CD14-positive monocyte (primary cell): ENCODE measurements at regions not wholly inside any gene's neighbourhood (a gene's known extent, or its start where the extent isn't known, plus 50 kb on each side); places are given as distances from the start of the nearest gene placed in this dataset.

Experiments
- DNase-seq, 3 donors: peaks; one replicate each; pipeline ENCODE4 v3.0.0-alpha.2; 2011 to 2022
- H2AFZ ChIP-seq: 2 replicates; pipeline ENCODE4 v1.6.0; 2012; ENCODE audit warnings: mild to moderate bottlenecking, low read depth, low read length, inconsistent platforms; ENCODE audit not compliant: insufficient read depth, poor library complexity, severe bottlenecking
- H3K27ac ChIP-seq, 2 donors: 1 replicate in 1 of 2; 2 replicates in 1 of 2; pipeline ENCODE4 v1.5.1; 2012 to 2013; ENCODE audit warnings: low read length in 2 of 2, control low read depth in 1 of 2, inconsistent platforms in 1 of 2, low read depth in 1 of 2, mild to moderate bottlenecking in 1 of 2
- H3K27me3 ChIP-seq, 2 donors: one replicate each; pipeline versions ENCODE4 v1.6.0 to v1.6.1; 2011 to 2013; ENCODE audit warnings: low read length in 2 of 2; ENCODE audit not compliant: control insufficient read depth in 2 of 2, insufficient read depth in 2 of 2
- H3K36me3 ChIP-seq, 2 donors: replicated peaks in 1 of 2; 1 replicate in 1 of 2; 2 replicates in 1 of 2; pipeline versions ENCODE4 v1.5.1 to v1.6.1; 2012 to 2013; ENCODE audit warnings: low read length in 2 of 2, control low read depth in 1 of 2, inconsistent platforms in 1 of 2, mild to moderate bottlenecking in 1 of 2; ENCODE audit not compliant: insufficient read depth in 2 of 2, control insufficient read depth in 1 of 2
- H3K4me1 ChIP-seq, 2 donors: 1 replicate in 1 of 2; 2 replicates in 1 of 2; pipeline versions ENCODE4 v1.5.1 to v1.6.1; 2012 to 2013; ENCODE audit warnings: low read length in 2 of 2, control low read depth in 1 of 2, inconsistent platforms in 1 of 2, mild to moderate bottlenecking in 1 of 2, moderate library complexity in 1 of 2; ENCODE audit not compliant: insufficient read depth in 2 of 2, control insufficient read depth in 1 of 2
- H3K4me2 ChIP-seq: replicated peaks from 2 replicates; pipeline ENCODE3; 2012; ENCODE audit warnings: low read length, moderate library complexity, mild to moderate bottlenecking; ENCODE audit not compliant: poor library complexity, severe bottlenecking; ENCODE audit errors: extremely low read depth
- H3K4me3 ChIP-seq, 3 experiments: fragments of 200-600 bp in 1 of 3; sonication (generic) in 1 of 3; replicated peaks in 1 of 3; 1 replicate in 2 of 3; 2 replicates in 1 of 3; pipeline ENCODE4 v1.5.1; 2011 to 2013; ENCODE audit warnings: low read length in 3 of 3, mild to moderate bottlenecking in 3 of 3, control low read depth in 2 of 3, low read depth in 2 of 3, inconsistent platforms in 1 of 3, moderate library complexity in 1 of 3
- H3K79me2 ChIP-seq: 2 replicates; pipeline ENCODE4 v1.6.0; 2012; ENCODE audit warnings: mild to moderate bottlenecking, control low read depth, inconsistent platforms, low read length, moderate library complexity; ENCODE audit not compliant: insufficient read depth
- H3K9ac ChIP-seq: 2 replicates; pipeline ENCODE4 v1.6.0; 2017; ENCODE audit warnings: low read length, mild to moderate bottlenecking; ENCODE audit not compliant: insufficient read depth, poor library complexity, severe bottlenecking
- H3K9me3 ChIP-seq, 2 donors: replicated peaks in 1 of 2; 1 replicate in 1 of 2; 2 replicates in 1 of 2; pipeline versions ENCODE4 v1.5.1 to v1.6.1; 2012 to 2013; ENCODE audit warnings: low read length in 2 of 2, control low read depth in 1 of 2; ENCODE audit not compliant: control insufficient read depth in 1 of 2, insufficient read depth in 1 of 2
- H4K20me1 ChIP-seq: 2 replicates; pipeline ENCODE4 v1.6.0; 2012; ENCODE audit warnings: mild to moderate bottlenecking, low read length, control low read depth, moderate library complexity; ENCODE audit not compliant: insufficient read depth
- H3K27ac Mint-ChIP-seq, 7 donors: one replicate each; pipeline ENCODE4 v1.8.0; 2020; ENCODE audit warnings: mild to moderate bottlenecking in 7 of 7, mixed read lengths in 7 of 7, moderate library complexity in 6 of 7, inconsistent platforms in 2 of 7
- H3K27me3 Mint-ChIP-seq, 3 donors: one replicate each; pipeline ENCODE4 v1.8.0; 2021 to 2022; ENCODE audit warnings: low read depth in 3 of 3, mild to moderate bottlenecking in 3 of 3, mixed read lengths in 3 of 3, moderate library complexity in 3 of 3, inconsistent platforms in 1 of 3
- H3K36me3 Mint-ChIP-seq, 2 donors: one replicate each; pipeline ENCODE4 v1.8.0; 2020; ENCODE audit warnings: mixed read lengths in 2 of 2, inconsistent platforms in 1 of 2, mild to moderate bottlenecking in 1 of 2
- H3K4me1 Mint-ChIP-seq: one replicate; pipeline ENCODE4 v1.8.0; 2020; ENCODE audit warnings: mild to moderate bottlenecking, mixed read lengths
- H3K4me3 Mint-ChIP-seq, 2 donors: one replicate each; pipeline ENCODE4 v1.8.0; 2020; ENCODE audit warnings: mild to moderate bottlenecking in 2 of 2, mixed read lengths in 2 of 2, moderate library complexity in 1 of 2
- H3K9me3 Mint-ChIP-seq, 7 donors: one replicate each; pipeline ENCODE4 v1.8.0; 2020 to 2022; ENCODE audit warnings: mixed read lengths in 7 of 7, mild to moderate bottlenecking in 6 of 7, moderate library complexity in 6 of 7, inconsistent platforms in 2 of 7
- WGBS: methylation state at CpG from one replicate; pipeline ENCODE4 v1.1.5; 2013; ENCODE audit warnings: missing lambda C conversion rate; ENCODE audit not compliant: insufficient coverage; 5-methylcytosine and 5-hydroxymethylcytosine counted together
- intact Hi-C, 2 donors: fragments of 100-400 bp; cut with micrococcal nuclease; formaldehyde crosslinking; loops; one replicate each; pipeline versions ENCODE4 v1.15.0 to v1.15.1; 2023
- TF ChIP-seq, protein P1 (sequence below): fragments of 200-600 bp; IDR thresholded peaks from one replicate; pipeline ENCODE4 v1.8.0; 2022; ENCODE audit warnings: antibody characterized with exemption, mild to moderate bottlenecking

DNA sequence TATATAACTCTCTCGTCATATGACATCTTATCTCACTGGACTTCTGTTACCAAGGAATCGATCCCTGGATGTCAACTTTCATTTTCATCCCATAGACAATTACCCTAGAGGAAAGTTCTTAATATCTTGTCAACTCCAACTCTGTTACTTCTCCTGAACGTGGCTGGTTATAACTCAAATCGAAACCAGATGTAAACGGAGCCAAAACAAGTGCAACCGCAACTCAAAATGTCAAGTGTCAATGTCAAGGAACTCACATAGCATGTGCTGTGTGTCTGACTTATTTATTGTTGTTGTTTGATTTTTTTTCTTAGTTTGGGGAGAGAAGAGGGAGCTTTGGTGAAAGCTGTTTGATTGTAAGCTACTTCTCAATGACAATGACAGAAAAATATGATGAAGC, 108.6 kb downstream of the VIP start:
- no peak overlapping the region for H2AFZ ChIP-seq
- WGBS: 82% methylated on average over 6 of the region's 6 CpGs

DNA sequence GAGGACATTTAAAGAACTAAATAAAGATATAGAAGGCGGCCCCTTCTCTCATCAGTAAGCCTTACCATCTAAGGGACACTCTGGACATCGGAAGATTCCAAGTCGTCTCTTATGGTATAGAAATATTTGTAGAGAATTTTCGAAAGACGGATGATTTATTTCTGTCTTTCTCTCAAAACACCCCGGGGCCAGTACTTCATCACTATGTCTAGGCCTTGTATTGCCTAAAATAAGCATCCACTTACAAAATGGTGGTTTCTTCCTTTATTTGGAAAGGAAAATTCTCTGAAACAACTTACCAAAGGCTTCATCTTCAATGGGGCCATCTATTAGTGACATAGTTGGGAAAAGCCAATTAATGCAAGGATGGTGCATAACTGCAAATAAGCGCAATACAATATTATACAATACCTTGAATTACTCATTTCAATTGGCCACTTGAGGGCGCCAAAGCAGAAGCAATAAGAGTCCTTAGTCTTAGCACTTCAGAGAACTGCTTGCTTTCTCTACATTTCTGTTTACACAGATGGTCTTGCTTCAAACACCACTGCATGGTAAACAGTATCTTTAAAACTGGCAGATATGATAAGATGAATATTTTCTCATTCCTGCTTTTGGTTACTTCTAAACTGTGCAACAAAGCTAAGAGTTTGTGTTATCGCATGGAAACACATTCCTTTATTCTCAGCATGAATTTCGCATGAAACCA, 113.2 kb downstream of the VIP start:
- Histone ChIP-seq H3K27ac (no peak overlapping the region), H4K20me1 (no peaks in the 10 kb centered on the region), H3K4me2 (no peak overlapping the region), H3K27me3 (no peaks in the 10 kb centered on the region), H3K36me3 (no peaks in the 10 kb centered on the region), H3K4me1 (no peaks in the 10 kb centered on the region), H3K9ac (no peak overlapping the region), H3K79me2 (no peaks in the 10 kb centered on the region), H2AFZ (no peak overlapping the region), H3K4me3 (no peak overlapping the region), H3K9me3 (no peaks in the 10 kb centered on the region)
- H3K4me3 Mint-ChIP-seq: no peak overlapping the region
- intact Hi-C loops: loop anchor here (5.0 to 10.0 kb wide), 2 partner anchors 91 to 159 kb away; no protein-coding TSS in a partner anchor
- H3K9me3 Mint-ChIP-seq: no peaks in the 10 kb centered on the region
- DNase-seq: peak; percentile 21 to 52 (median 41)
- 100% methylated on average over 2 of the region's 10 CpGs for WGBS
- no peaks in the 10 kb centered on the region for H3K4me1 Mint-ChIP-seq
- no peaks in the 10 kb centered on the region for H3K36me3 Mint-ChIP-seq
- peaks cover 0 to 12% (median 3%) of the 10 kb centered on the region in 3 donors for H3K27me3 Mint-ChIP-seq
- H3K27ac Mint-ChIP-seq: no peak overlapping the region
- TF ChIP-seq, protein P1, sequence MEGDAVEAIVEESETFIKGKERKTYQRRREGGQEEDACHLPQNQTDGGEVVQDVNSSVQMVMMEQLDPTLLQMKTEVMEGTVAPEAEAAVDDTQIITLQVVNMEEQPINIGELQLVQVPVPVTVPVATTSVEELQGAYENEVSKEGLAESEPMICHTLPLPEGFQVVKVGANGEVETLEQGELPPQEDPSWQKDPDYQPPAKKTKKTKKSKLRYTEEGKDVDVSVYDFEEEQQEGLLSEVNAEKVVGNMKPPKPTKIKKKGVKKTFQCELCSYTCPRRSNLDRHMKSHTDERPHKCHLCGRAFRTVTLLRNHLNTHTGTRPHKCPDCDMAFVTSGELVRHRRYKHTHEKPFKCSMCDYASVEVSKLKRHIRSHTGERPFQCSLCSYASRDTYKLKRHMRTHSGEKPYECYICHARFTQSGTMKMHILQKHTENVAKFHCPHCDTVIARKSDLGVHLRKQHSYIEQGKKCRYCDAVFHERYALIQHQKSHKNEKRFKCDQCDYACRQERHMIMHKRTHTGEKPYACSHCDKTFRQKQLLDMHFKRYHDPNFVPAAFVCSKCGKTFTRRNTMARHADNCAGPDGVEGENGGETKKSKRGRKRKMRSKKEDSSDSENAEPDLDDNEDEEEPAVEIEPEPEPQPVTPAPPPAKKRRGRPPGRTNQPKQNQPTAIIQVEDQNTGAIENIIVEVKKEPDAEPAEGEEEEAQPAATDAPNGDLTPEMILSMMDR: peak; percentile 84

More for the DNA sequence above, 108.6 kb downstream of the VIP start:
- intact Hi-C loops: no loop called here
- no peaks in the 10 kb centered on the region for H3K36me3 Mint-ChIP-seq
- H3K27ac Mint-ChIP-seq: no peak overlapping the region
- Histone ChIP-seq H3K4me1 (no peaks in the 10 kb centered on the region), H3K4me3 (no peak overlapping the region), H3K9ac (no peak overlapping the region), H3K79me2 (no peaks in the 10 kb centered on the region), H3K27me3 (no peaks in the 10 kb centered on the region), H3K4me2 (no peak overlapping the region), H4K20me1 (no peaks in the 10 kb centered on the region), H3K36me3 (no peaks in the 10 kb centered on the region), H3K27ac (no peak overlapping the region), H3K9me3 (no peaks in the 10 kb centered on the region)
- peaks cover 0 to 7% (median 4%) of the 10 kb centered on the region in 3 donors for H3K27me3 Mint-ChIP-seq
- H3K9me3 Mint-ChIP-seq: no peaks in the 10 kb centered on the region
- DNase-seq: no peak
- no peak overlapping the region for H3K4me3 Mint-ChIP-seq
- no peaks in the 10 kb centered on the region for H3K4me1 Mint-ChIP-seq
- TF ChIP-seq, protein P1: no peak
